Stimulated activated CD8-positive, alpha-beta memory T cell treated with anti-CD3 and anti-CD28 coated beads, Interleukin-4, amount 100 ng/mL, for 48 hours (primary cell): ENCODE measurements at regions not wholly inside any gene's neighbourhood (a gene's known extent, or its start where the extent isn't known, plus 50 kb on each side); places are given as distances from the start of the nearest gene placed in this dataset.
"Not testable (repeated sequence)": the region's sequence is repeated elsewhere in the genome, so short reads cannot be mapped to it uniquely, and the experiment has no call there.

ENCODE experiments used
- DNase-seq: peaks from one replicate; pipeline ENCODE4 v3.0.0-alpha.2; 2020

GRCh38 chr6:106765496-106765895 is 136.1 kb downstream of the QRSL1 start:
- DNase-seq, result no peak

- no peak for DNase-seq
Measured at GRCh38 chr6:106764353-106764980, 135.1 kb downstream of the QRSL1 start.

GRCh38 chr6:106763361-106763760 is 134.0 kb downstream of the QRSL1 start:
- no peak for DNase-seq

- DNase-seq, result no peak
Measured at GRCh38 chr6:106761160-106761559, 131.8 kb downstream of the QRSL1 start.

- no peak for DNase-seq
Measured at GRCh38 chr6:106759112-106759511, 129.7 kb downstream of the QRSL1 start.

- no peak for DNase-seq
Measured at GRCh38 chr6:106757722-106758467, 128.5 kb downstream of the QRSL1 start.

GRCh38 chr6:106757267-106757666 is 127.9 kb downstream of the QRSL1 start:
- no peak for DNase-seq

GRCh38 chr6:106754215-106754614 is 124.8 kb downstream of the QRSL1 start:
- no peak for DNase-seq

- DNase-seq, result no peak
Measured at GRCh38 chr6:106752641-106753040, 123.3 kb downstream of the QRSL1 start.

- no peak for DNase-seq
Measured at GRCh38 chr6:106751501-106752252, 122.3 kb downstream of the QRSL1 start.

GRCh38 chr6:106750946-106751345 is 121.6 kb downstream of the QRSL1 start:
- DNase-seq, result no peak

GRCh38 chr6:106750142-106750918 is 121.0 kb downstream of the QRSL1 start:
- no peak for DNase-seq

- DNase-seq, result no peak
Measured at GRCh38 chr6:106749609-106750008, 120.2 kb downstream of the QRSL1 start.

- DNase-seq, result no peak
Measured at GRCh38 chr6:106748547-106749207, 119.3 kb downstream of the QRSL1 start.

- no peak for DNase-seq
Measured at GRCh38 chr6:106747139-106747538, 117.8 kb downstream of the QRSL1 start.

GRCh38 chr6:106746652-106747051 is 117.3 kb downstream of the QRSL1 start:
- DNase-seq, result no peak

- no peak for DNase-seq
Measured at GRCh38 chr6:106745824-106746582, 116.6 kb downstream of the QRSL1 start.

- no peak for DNase-seq
Measured at GRCh38 chr6:106745197-106745770, 115.9 kb downstream of the QRSL1 start.

- no peak for DNase-seq
Measured at GRCh38 chr6:106744781-106745180, 115.4 kb downstream of the QRSL1 start.

- DNase-seq, result not testable (repeated sequence)
Measured at GRCh38 chr6:106744029-106744428, 114.7 kb downstream of the QRSL1 start.

GRCh38 chr6:106743612-106744011 is 114.2 kb downstream of the QRSL1 start:
- no peak for DNase-seq
